Thoracic aorta (tissue), 2 donors: ENCODE measurements at regions not wholly inside any gene's neighbourhood (a gene's known extent, or its start where the extent isn't known, plus 50 kb on each side); places are given as distances from the start of the nearest gene placed in this dataset.
A peak's percentile ranks its signal among the peaks of the same experiment; 100 is the strongest.

Experiments used
- ATAC-seq: fragments of 150-250 bp; one replicate; pipeline ENCODE4 v1.8.0; 2017; ENCODE audit warnings: low read depth; ENCODE audit not compliant: insufficient number of reproducible peaks, low FRiP score
- DNase-seq: peaks from one replicate; pipeline ENCODE4 v3.0.0-alpha.2; 2020; ENCODE audit warnings: low spot score
- H3K27ac ChIP-seq, 2 donors: fragments of 200-600 bp; sonication (generic); 1 replicate in 1 of 2; 2 replicates in 1 of 2; pipeline ENCODE4 v1.5.1; 2016; ENCODE audit warnings: mild to moderate bottlenecking in 2 of 2, moderate library complexity in 2 of 2
- H3K27me3 ChIP-seq: fragments of 200-600 bp; sonication (generic); replicated peaks from 2 replicates; pipeline ENCODE4 v1.6.0; 2016; ENCODE audit warnings: mild to moderate bottlenecking; ENCODE audit not compliant: insufficient read depth
- H3K36me3 ChIP-seq: fragments of 200-600 bp; sonication (generic); one replicate; pipeline ENCODE4 v1.5.1; 2016
- H3K4me1 ChIP-seq, 2 donors: fragments of 200-600 bp; sonication (generic); 1 replicate in 1 of 2; 2 replicates in 1 of 2; pipeline versions ENCODE4 v1.5.1 to v1.6.0; 2016; ENCODE audit warnings: low read depth in 2 of 2, mild to moderate bottlenecking in 1 of 2; ENCODE audit not compliant: control insufficient read depth in 1 of 2
- H3K4me3 ChIP-seq: fragments of 200-600 bp; sonication (generic); 2 replicates; pipeline ENCODE4 v1.5.1; 2016; ENCODE audit warnings: mild to moderate bottlenecking
- H3K9me3 ChIP-seq: fragments of 200-600 bp; sonication (generic); 2 replicates; pipeline ENCODE4 v1.5.1; 2016
- TF ChIP-seq, protein P1 (sequence below): fragments of 200-600 bp; sonication (generic); IDR thresholded peaks from one replicate; pipeline ENCODE4 v1.5.1; 2019; ENCODE audit warnings: antibody characterized with exemption

DNA sequence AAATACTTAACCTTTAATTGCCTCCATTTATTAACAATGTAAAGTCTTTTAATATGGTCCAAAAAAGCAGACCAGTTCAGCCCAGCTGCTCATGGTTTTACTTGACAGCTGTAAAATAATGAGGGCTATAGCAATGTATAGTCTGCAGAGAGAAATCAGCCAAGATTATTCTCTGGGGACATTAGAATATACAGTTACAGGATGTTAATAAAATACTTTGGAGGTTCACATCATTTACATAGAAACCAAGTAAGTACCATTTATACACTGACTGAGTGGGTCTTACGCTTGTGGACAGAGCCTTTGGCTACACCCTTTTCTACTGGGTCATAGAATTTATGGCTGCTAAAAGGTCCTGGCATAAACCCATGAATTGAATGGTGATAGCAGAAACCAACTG is 340.7 kb upstream of the CELF2 start:
- no peaks in the 10 kb centered on the region for H3K27me3 ChIP-seq
- H3K27ac ChIP-seq, result no peak overlapping the region
- H3K9me3 ChIP-seq, result no peaks in the 10 kb centered on the region
- H3K4me3 ChIP-seq, result no peak overlapping the region
- H3K36me3 ChIP-seq, result no peaks in the 10 kb centered on the region
- TF ChIP-seq, protein P1, sequence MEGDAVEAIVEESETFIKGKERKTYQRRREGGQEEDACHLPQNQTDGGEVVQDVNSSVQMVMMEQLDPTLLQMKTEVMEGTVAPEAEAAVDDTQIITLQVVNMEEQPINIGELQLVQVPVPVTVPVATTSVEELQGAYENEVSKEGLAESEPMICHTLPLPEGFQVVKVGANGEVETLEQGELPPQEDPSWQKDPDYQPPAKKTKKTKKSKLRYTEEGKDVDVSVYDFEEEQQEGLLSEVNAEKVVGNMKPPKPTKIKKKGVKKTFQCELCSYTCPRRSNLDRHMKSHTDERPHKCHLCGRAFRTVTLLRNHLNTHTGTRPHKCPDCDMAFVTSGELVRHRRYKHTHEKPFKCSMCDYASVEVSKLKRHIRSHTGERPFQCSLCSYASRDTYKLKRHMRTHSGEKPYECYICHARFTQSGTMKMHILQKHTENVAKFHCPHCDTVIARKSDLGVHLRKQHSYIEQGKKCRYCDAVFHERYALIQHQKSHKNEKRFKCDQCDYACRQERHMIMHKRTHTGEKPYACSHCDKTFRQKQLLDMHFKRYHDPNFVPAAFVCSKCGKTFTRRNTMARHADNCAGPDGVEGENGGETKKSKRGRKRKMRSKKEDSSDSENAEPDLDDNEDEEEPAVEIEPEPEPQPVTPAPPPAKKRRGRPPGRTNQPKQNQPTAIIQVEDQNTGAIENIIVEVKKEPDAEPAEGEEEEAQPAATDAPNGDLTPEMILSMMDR, result no peak
- H3K4me1 ChIP-seq, result no peaks in the 10 kb centered on the region
- ATAC-seq (no peak), DNase-seq (no peak)

DNA sequence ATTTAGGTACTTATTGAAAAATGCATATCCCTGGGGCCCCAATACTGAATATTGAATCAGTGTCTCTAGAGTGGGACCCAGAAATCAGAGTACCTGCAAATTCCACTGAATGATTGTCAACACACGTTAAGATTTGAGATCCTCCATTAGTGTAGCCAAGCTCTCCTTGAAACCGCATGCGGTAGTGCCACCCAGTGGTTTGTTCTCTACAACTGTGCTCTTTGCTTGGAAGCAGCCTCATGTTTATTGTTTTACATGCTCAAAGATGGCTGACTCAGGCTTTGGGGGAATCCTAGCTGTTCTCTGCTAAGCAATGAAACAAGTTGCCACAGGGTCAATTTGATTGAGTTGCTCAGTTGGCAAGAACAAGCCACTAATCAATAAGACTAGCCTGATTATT is 340.2 kb upstream of the CELF2 start:
- TF ChIP-seq, protein P1, result peak; percentile 53
- Histone ChIP-seq H3K9me3 (no peaks in the 10 kb centered on the region), H3K36me3 (no peaks in the 10 kb centered on the region), H3K4me1 (no peaks in the 10 kb centered on the region), H3K4me3 (no peak overlapping the region), H3K27ac (no peak overlapping the region), H3K27me3 (no peaks in the 10 kb centered on the region)
- DNase-seq (no peak), ATAC-seq (no peak)

DNA sequence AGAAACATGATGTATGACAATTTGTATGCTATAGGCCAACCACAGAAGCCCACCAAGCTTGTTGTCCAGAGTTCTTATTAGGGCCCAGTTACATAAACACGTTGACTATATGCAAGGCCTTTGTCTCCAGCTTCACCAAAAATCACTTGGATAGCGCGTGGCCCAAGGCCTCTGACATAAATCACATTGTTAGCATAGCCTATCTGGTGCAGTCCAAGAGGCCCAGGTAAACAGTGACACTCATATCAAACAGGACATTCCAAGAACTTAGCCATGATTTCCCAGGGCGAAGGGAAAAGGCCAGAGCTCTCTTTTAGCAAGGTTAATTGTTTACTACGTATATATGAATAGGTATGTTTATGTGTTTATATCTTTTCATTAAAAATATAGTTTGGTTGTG is 337.2 kb upstream of the CELF2 start:
- Histone ChIP-seq H3K4me3 (no peak overlapping the region), H3K36me3 (no peaks in the 10 kb centered on the region), H3K27me3 (no peaks in the 10 kb centered on the region), H3K4me1 (no peaks in the 10 kb centered on the region), H3K9me3 (no peaks in the 10 kb centered on the region), H3K27ac (no peak overlapping the region)
- ATAC-seq, result no peak
- no peak for DNase-seq
- TF ChIP-seq, protein P1, result no peak

DNA sequence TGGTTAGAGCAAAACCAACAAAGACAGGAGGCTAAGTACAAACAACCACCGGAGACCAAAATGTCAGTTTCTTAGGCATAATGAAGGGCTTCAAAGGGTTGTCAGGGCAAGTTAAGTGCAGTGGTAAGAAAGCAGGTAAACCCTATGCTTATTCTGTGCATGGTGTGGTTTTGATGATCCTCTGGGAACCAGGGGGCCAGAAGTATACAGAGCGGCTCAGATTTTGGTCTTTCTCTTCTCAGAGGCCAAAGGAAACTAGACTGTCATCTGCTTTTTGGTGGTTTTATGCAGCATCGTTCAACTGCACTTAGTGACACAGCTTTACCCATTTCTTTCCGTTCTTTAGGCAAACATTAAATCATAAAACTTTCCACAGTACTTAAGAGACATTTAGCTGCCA is 332.7 kb upstream of the CELF2 start:
- H3K27ac ChIP-seq, result no peak overlapping the region
- no peaks in the 10 kb centered on the region for H3K27me3 ChIP-seq
- DNase-seq (no peak), ATAC-seq (no peak)
- TF ChIP-seq, protein P1, result no peak
- H3K36me3 ChIP-seq, result no peaks in the 10 kb centered on the region
- no peak overlapping the region for H3K4me3 ChIP-seq
- no peaks in the 10 kb centered on the region for H3K4me1 ChIP-seq
- H3K9me3 ChIP-seq, result no peaks in the 10 kb centered on the region

DNA sequence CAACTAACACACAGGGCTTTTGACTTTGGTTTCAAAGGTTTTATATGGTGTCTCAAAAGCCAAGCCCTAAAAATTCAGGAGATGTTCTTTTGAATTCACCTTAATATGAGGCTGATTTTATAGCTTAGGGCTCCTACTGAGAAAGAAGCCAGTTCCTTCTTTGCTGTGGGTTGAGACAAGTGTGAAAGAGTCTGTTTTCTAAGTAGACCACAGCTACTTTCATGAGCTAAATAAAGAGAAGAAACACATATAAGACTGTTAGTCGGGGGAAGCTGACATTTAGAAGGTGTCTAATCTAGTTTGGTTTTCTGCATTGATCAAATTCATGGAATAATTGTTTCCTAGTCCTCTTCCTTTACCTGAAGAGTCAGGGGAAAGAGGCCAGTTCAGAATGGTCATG is 332.1 kb upstream of the CELF2 start:
- no peak for ATAC-seq
- H3K27ac ChIP-seq, result no peak overlapping the region
- H3K4me1 ChIP-seq, result no peaks in the 10 kb centered on the region

More for the DNA sequence above, 332.1 kb upstream of the CELF2 start:
- Histone ChIP-seq H3K4me3 (no peak overlapping the region), H3K36me3 (no peaks in the 10 kb centered on the region), H3K27me3 (no peaks in the 10 kb centered on the region), H3K9me3 (no peaks in the 10 kb centered on the region)
- TF ChIP-seq, protein P1, result no peak
- no peak for DNase-seq
